Lower leg skin (tissue), 3 donors: ENCODE measurements at regions not wholly inside any gene's neighbourhood (a gene's known extent, or its start where the extent isn't known, plus 50 kb on each side); places are given as distances from the start of the nearest gene placed in this dataset.

Experiments
- CTCF ChIP-seq, 3 donors: fragments of 450-650 bp; IDR thresholded peaks; one replicate each; pipeline ENCODE4 v1.5.1; 2016; ENCODE audit warnings: antibody characterized with exemption in 3 of 3, mild to moderate bottlenecking in 3 of 3, moderate library complexity in 2 of 3
- POLR2A ChIP-seq, 2 donors: fragments of 450-650 bp; IDR thresholded peaks; one replicate each; pipeline ENCODE4 v1.6.1; 2016 to 2017; ENCODE audit warnings: antibody characterized with exemption in 2 of 2, mild to moderate bottlenecking in 1 of 2, moderate library complexity in 1 of 2

GRCh38 chr5:118467103-118467502 is 521.2 kb downstream of the DTWD2 start:
- no peak for TF ChIP-seq CTCF (IDR thresholded peaks at IDR 0.05)
- no peak for TF ChIP-seq POLR2A (IDR thresholded peaks at IDR 0.05)
